ENCODE measurements at regions not wholly inside any gene's neighbourhood (a gene's known extent, or its start where the extent isn't known, plus 50 kb on each side); places are given as distances from the start of the nearest gene placed in this dataset.
"Not testable (repeated sequence)": the region's sequence is repeated elsewhere in the genome, so short reads cannot be mapped to it uniquely, and the experiment has no call there.

GRCh38 chr1:88330201-88330600 lies 353.9 kb upstream of the PKN2 start:
- no peak for DNase-seq

- no peak for DNase-seq
These were observed 350.9 kb upstream of the PKN2 start for GRCh38 chr1:88333086-88333695.

- no peak for DNase-seq
These were observed 342.6 kb upstream of the PKN2 start for GRCh38 chr1:88341447-88341846.

- not testable (repeated sequence) for DNase-seq
These were observed 342.0 kb upstream of the PKN2 start for GRCh38 chr1:88342081-88342480.

- no peak for DNase-seq
These were observed 333.4 kb upstream of the PKN2 start for GRCh38 chr1:88350648-88351047.

- no peak for DNase-seq
These were observed 332.1 kb upstream of the PKN2 start for GRCh38 chr1:88351960-88352359.

GRCh38 chr1:88354256-88354655 lies 329.8 kb upstream of the PKN2 start:
- no peak for DNase-seq

- DNase-seq: no peak
These were observed 326.3 kb upstream of the PKN2 start for GRCh38 chr1:88357729-88358128.

GRCh38 chr1:88371436-88372023 lies 312.5 kb upstream of the PKN2 start:
- DNase-seq: no peak

GRCh38 chr1:88375977-88376376 lies 308.1 kb upstream of the PKN2 start:
- no peak for DNase-seq

GRCh38 chr1:88376421-88376820 lies 307.7 kb upstream of the PKN2 start:
- no peak for DNase-seq

- no peak for DNase-seq
These were observed 305.5 kb upstream of the PKN2 start for GRCh38 chr1:88378560-88378959.

- DNase-seq: no peak
These were observed 289.1 kb upstream of the PKN2 start for GRCh38 chr1:88394958-88395357.

- no peak for DNase-seq
These were observed 285.7 kb upstream of the PKN2 start for GRCh38 chr1:88398338-88398737.

- no peak for DNase-seq
These were observed 284.4 kb upstream of the PKN2 start for GRCh38 chr1:88399690-88400089.

GRCh38 chr1:88401313-88401712 lies 282.8 kb upstream of the PKN2 start:
- DNase-seq: no peak

- no peak for DNase-seq
These were observed 279.5 kb upstream of the PKN2 start for GRCh38 chr1:88404582-88404981.

- DNase-seq: no peak
These were observed 276.8 kb upstream of the PKN2 start for GRCh38 chr1:88407248-88407647.

GRCh38 chr1:88421997-88422396 lies 262.1 kb upstream of the PKN2 start:
- DNase-seq: no peak

GRCh38 chr1:88433556-88433955 lies 250.5 kb upstream of the PKN2 start:
- DNase-seq: no peak

GRCh38 chr1:88434836-88435235 lies 249.2 kb upstream of the PKN2 start:
- DNase-seq: no peak

GRCh38 chr1:88441022-88441421 lies 243.1 kb upstream of the PKN2 start:
- DNase-seq: no peak

- no peak for DNase-seq
These were observed 232.2 kb upstream of the PKN2 start for GRCh38 chr1:88451856-88452255.

- no peak for DNase-seq
These were observed 230.8 kb upstream of the PKN2 start for GRCh38 chr1:88453295-88453694.

GRCh38 chr1:88454781-88455180 lies 229.3 kb upstream of the PKN2 start:
- DNase-seq: no peak

All from NCI-H2227 treated with DMSO at 0.1 percent for 48 hours (cell line).